ENCODE measurements at regions not wholly inside any gene's neighbourhood (a gene's known extent, or its start where the extent isn't known, plus 50 kb on each side); places are given as distances from the start of the nearest gene placed in this dataset.
A peak's percentile ranks its signal among the peaks of the same experiment; 100 is the strongest.

DNA sequence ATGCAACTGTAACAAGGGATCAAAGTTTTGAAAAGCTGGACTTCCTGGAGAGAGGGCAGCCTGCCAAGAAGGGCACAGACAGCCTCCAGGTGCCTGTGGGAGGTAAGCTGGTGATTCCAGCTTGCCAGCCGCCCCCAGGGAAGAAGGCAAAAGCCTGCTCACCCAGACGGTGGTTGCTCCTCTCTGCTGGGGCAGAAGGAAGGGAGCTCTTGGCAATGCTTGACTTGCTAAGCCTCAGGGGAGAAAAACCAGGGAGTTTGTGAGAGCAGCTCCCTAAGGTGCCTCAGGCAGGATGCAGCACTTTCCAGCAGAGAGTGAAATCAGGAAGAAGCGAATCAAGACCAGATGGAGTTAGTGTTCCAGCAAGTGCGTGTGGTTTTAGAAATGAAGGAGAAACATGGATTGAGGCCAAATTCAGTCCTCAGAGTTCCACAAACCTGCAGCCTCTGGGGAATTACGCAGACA, 553.6 kb downstream of the BUD13 start:
- no peak for TF ChIP-seq POLR2A (IDR thresholded peaks at IDR 0.05)
- TF ChIP-seq POLR2AphosphoS5 (IDR thresholded peaks at IDR 0.05) = no peak
- TF ChIP-seq, protein P1, sequence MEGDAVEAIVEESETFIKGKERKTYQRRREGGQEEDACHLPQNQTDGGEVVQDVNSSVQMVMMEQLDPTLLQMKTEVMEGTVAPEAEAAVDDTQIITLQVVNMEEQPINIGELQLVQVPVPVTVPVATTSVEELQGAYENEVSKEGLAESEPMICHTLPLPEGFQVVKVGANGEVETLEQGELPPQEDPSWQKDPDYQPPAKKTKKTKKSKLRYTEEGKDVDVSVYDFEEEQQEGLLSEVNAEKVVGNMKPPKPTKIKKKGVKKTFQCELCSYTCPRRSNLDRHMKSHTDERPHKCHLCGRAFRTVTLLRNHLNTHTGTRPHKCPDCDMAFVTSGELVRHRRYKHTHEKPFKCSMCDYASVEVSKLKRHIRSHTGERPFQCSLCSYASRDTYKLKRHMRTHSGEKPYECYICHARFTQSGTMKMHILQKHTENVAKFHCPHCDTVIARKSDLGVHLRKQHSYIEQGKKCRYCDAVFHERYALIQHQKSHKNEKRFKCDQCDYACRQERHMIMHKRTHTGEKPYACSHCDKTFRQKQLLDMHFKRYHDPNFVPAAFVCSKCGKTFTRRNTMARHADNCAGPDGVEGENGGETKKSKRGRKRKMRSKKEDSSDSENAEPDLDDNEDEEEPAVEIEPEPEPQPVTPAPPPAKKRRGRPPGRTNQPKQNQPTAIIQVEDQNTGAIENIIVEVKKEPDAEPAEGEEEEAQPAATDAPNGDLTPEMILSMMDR (IDR thresholded peaks at IDR 0.05) = no peak
- H3K9me3 ChIP-seq = no peaks in the 10 kb centered on the region
- intact Hi-C loops (cut with DNase I) = no loop called here
- 24% methylated on average over 5 of the region's 5 CpGs for WGBS
- H3K4me3 ChIP-seq = no peak overlapping the region
- H3K27me3 ChIP-seq (replicated peaks; ENCODE audit: insufficient read depth) = no peaks in the 10 kb centered on the region
- H3K36me3 ChIP-seq = no peaks in the 10 kb centered on the region
- H3K27ac ChIP-seq = no peak overlapping the region
- DNase-seq (ENCODE audit: low spot score) = no peak
- H3K4me1 ChIP-seq (replicated peaks) = no peaks in the 10 kb centered on the region

DNA sequence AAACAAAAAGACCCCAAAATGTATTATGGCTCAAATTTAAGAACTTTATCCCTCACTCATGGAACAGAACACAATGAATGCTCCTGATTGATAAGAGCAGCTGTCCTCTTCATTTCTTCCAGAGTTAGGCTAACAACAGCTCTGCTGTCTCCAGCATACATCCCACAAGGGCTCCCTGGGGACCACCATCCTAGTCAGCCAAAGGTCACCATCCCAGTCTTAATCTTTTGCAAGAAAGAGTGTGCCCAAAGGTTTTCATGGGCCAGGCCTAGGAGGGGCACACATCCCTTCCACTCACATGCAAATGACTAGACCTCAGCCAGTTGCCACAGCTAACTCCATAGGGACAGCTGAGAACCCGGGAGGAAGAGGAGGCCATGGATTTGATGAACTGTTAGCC, 555.3 kb downstream of the BUD13 start:
- intact Hi-C loops (cut with DNase I) = no loop called here
- H3K36me3 ChIP-seq = no peaks in the 10 kb centered on the region
- H3K4me3 ChIP-seq = no peak overlapping the region
- no peaks in the 10 kb centered on the region for H3K9me3 ChIP-seq
- no peaks in the 10 kb centered on the region for H3K4me1 ChIP-seq (replicated peaks)
- DNase-seq (ENCODE audit: low spot score) = no peak
- TF ChIP-seq POLR2AphosphoS5 (IDR thresholded peaks at IDR 0.05) (no peak), POLR2A (IDR thresholded peaks at IDR 0.05) (no peak)
- TF ChIP-seq, protein P1 (IDR thresholded peaks at IDR 0.05) = no peak
- H3K27ac ChIP-seq = no peak overlapping the region
- no peaks in the 10 kb centered on the region for H3K27me3 ChIP-seq (replicated peaks; ENCODE audit: insufficient read depth)
- WGBS = 88% methylated on average over 1 of the region's 1 CpG

DNA sequence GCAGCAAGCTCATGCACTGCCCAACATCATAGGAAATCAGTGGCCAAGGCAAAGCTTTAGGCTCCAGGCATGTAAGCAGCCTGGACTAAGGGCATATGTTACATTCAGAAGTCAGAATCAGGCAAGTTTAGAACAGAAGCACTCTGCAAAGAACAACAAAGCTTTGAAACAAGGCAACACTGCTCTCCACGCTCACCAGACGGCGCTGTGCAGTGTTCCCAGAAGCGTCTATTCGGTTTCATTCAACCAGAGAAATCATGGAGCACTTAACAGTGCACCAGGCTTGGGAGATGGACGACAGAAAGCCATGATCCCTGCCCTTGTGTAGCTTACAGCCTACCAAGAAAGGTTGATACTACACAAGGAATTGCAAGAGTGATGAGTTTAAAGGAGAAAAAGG, 555.8 kb downstream of the BUD13 start:
- TF ChIP-seq, protein P1 (IDR thresholded peaks at IDR 0.05) = peak in 2 of 4 experiments; percentile 45 to 47
- no peak for TF ChIP-seq POLR2AphosphoS5 (IDR thresholded peaks at IDR 0.05)
- H3K9me3 ChIP-seq = no peaks in the 10 kb centered on the region
- H3K36me3 ChIP-seq = no peaks in the 10 kb centered on the region
- intact Hi-C loops (cut with DNase I) = no loop called here
- peak; percentile 11 for DNase-seq (ENCODE audit: low spot score)
- no peak overlapping the region for H3K4me3 ChIP-seq
- 16% methylated on average over 6 of the region's 6 CpGs for WGBS
- no peaks in the 10 kb centered on the region for H3K4me1 ChIP-seq (replicated peaks)
- H3K27ac ChIP-seq = no peak overlapping the region
- no peaks in the 10 kb centered on the region for H3K27me3 ChIP-seq (replicated peaks; ENCODE audit: insufficient read depth)

- Histone ChIP-seq H3K4me1 (replicated peaks) (no peaks in the 10 kb centered on the region), H3K27me3 (replicated peaks; ENCODE audit: insufficient read depth) (no peaks in the 10 kb centered on the region), H3K36me3 (no peaks in the 10 kb centered on the region), H3K4me3 (no peak overlapping the region), H3K9me3 (no peaks in the 10 kb centered on the region), H3K27ac (no peak overlapping the region)
- TF ChIP-seq POLR2AphosphoS5 (IDR thresholded peaks at IDR 0.05) = no peak
- no peak for TF ChIP-seq POLR2A (IDR thresholded peaks at IDR 0.05)
- TF ChIP-seq, protein P1 (IDR thresholded peaks at IDR 0.05) = no peak
- intact Hi-C loops (cut with DNase I) = no loop called here
- 79% methylated on average over 4 of the region's 4 CpGs for WGBS
- no peak for DNase-seq (ENCODE audit: low spot score)
These were observed 557.2 kb downstream of the BUD13 start for GRCh38 chr11:116215471-116216113.

- H3K36me3 ChIP-seq = no peaks in the 10 kb centered on the region
- 72% methylated on average over 6 of the region's 6 CpGs for WGBS
- no peaks in the 10 kb centered on the region for H3K9me3 ChIP-seq
- no peak overlapping the region for H3K27ac ChIP-seq
- no peaks in the 10 kb centered on the region for H3K4me1 ChIP-seq (replicated peaks)
- intact Hi-C loops (cut with DNase I) = no loop called here
- no peaks in the 10 kb centered on the region for H3K27me3 ChIP-seq (replicated peaks; ENCODE audit: insufficient read depth)
- no peak for DNase-seq (ENCODE audit: low spot score)
- no peak for TF ChIP-seq POLR2AphosphoS5 (IDR thresholded peaks at IDR 0.05)
- no peak for TF ChIP-seq POLR2A (IDR thresholded peaks at IDR 0.05)
- TF ChIP-seq, protein P1 (IDR thresholded peaks at IDR 0.05) = no peak
- no peak overlapping the region for H3K4me3 ChIP-seq
These were observed 561.6 kb downstream of the BUD13 start for GRCh38 chr11:116211147-116211546.

Data from prostate gland (tissue), 2 donors.